ENCODE measurements at regions not wholly inside any gene's neighbourhood (a gene's known extent, or its start where the extent isn't known, plus 50 kb on each side); places are given as distances from the start of the nearest gene placed in this dataset.

DNA sequence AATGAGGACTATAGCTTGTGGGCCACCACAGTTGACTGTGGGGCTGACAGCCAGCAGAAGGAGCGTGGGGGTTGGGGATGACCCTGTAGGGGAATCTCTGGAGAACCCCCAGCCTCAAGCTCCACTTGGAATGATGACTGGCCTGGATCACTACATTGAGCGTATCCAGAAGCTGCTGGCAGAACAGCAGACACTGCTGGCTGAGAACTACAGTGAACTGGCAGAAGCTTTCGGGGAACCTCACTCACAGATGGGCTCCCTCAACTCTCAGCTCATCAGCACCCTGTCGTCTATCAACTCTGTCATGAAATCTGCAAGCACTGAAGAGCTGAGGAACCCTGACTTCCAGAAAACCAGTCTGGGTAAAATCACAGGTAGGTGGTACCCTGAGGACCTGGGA lies 128.4 kb upstream of the DMRT1 start:
- TF ChIP-seq, protein P1, sequence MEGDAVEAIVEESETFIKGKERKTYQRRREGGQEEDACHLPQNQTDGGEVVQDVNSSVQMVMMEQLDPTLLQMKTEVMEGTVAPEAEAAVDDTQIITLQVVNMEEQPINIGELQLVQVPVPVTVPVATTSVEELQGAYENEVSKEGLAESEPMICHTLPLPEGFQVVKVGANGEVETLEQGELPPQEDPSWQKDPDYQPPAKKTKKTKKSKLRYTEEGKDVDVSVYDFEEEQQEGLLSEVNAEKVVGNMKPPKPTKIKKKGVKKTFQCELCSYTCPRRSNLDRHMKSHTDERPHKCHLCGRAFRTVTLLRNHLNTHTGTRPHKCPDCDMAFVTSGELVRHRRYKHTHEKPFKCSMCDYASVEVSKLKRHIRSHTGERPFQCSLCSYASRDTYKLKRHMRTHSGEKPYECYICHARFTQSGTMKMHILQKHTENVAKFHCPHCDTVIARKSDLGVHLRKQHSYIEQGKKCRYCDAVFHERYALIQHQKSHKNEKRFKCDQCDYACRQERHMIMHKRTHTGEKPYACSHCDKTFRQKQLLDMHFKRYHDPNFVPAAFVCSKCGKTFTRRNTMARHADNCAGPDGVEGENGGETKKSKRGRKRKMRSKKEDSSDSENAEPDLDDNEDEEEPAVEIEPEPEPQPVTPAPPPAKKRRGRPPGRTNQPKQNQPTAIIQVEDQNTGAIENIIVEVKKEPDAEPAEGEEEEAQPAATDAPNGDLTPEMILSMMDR (IDR thresholded peaks at IDR 0.05): no peak
- TF ChIP-seq POLR2AphosphoS5 (IDR thresholded peaks at IDR 0.05): no peak
